Astrocyte (in vitro differentiated cells and primary cell): ENCODE measurements at regions not wholly inside any gene's neighbourhood (a gene's known extent, or its start where the extent isn't known, plus 50 kb on each side); places are given as distances from the start of the nearest gene placed in this dataset.

Source experiments
- EZH2 ChIP-seq: IDR thresholded peaks from 2 replicates; pipeline ENCODE4 v1.6.1; 2012; ENCODE audit warnings: mild to moderate bottlenecking, low read length, inconsistent platforms; ENCODE audit not compliant: insufficient read depth
- TF ChIP-seq, protein P1 (sequence below): IDR thresholded peaks from 2 replicates; pipeline ENCODE4 v1.5.1; 2011; ENCODE audit warnings: low read depth, mild to moderate bottlenecking, inconsistent platforms, low read length, moderate library complexity; ENCODE audit not compliant: insufficient read depth

DNA sequence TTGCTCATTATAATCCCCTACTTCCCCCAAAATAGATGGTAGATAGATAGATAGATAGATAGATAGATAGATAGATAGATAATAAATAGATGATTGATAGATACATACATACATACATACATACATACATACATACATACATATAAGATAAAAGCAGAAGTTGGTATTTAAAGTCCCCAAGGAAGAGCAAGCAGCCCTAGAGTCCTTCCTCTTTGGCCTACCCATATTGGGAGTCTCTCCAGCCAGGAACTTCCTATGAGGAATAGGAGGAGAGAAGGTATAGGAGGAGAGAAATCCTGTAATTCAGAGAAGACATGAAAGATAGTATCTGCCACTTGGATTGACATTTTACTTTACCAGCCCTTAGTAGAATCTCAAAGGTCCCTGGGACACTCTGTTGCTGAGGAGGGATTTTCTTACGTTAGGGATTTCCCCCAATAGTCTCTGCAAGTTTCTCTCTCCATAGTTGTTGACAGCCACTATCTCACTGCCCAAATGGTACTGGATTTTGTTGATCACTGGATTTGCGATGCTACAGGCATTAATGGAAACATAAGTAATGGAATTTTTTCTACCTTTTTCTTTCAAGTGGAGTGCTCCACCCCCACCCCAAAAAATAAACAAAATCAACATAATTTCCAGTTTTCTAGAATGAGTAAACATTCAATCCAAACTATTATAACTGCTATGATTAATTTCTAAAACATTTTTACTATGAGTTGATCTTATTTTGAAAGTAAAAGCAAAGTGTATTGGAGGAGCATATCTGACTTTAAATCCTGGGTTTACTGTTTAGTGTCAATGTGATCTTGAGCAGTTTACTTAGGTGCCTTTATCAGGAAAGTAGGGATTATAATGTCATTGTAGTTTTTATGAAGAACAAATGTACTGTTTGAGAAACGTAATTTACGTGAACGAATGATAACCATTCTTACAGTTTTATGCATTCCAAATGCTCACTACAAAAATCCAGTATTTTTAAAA is 93.2 kb upstream of the TNFSF4 start:
- TF ChIP-seq, protein P1, sequence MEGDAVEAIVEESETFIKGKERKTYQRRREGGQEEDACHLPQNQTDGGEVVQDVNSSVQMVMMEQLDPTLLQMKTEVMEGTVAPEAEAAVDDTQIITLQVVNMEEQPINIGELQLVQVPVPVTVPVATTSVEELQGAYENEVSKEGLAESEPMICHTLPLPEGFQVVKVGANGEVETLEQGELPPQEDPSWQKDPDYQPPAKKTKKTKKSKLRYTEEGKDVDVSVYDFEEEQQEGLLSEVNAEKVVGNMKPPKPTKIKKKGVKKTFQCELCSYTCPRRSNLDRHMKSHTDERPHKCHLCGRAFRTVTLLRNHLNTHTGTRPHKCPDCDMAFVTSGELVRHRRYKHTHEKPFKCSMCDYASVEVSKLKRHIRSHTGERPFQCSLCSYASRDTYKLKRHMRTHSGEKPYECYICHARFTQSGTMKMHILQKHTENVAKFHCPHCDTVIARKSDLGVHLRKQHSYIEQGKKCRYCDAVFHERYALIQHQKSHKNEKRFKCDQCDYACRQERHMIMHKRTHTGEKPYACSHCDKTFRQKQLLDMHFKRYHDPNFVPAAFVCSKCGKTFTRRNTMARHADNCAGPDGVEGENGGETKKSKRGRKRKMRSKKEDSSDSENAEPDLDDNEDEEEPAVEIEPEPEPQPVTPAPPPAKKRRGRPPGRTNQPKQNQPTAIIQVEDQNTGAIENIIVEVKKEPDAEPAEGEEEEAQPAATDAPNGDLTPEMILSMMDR, result no peak
- TF ChIP-seq EZH2, result no peak
